K562 (cell line): ENCODE measurements at regions not wholly inside any gene's neighbourhood (a gene's known extent, or its start where the extent isn't known, plus 50 kb on each side); places are given as distances from the start of the nearest gene placed in this dataset.

Experiments used
- ATAC-seq: fragments of 200-7000 bp; cut with Tn5 transposase; 3 replicates; pipeline ENCODE4 v1.9.1; 2020; ENCODE audit warnings: moderate library complexity
- BruUV-seq: library from RNA; stranded (reverse); fragments of 400-500 nt; replicated peaks from 2 replicates; lab custom pipeline; 2021; lab: Mats Ljungman, UMichigan
- CTCF ChIA-PET: fragments of 300-600 bp; formaldehyde crosslinking; extraction: SDS; loops from one replicate; lab custom pipeline; 2021; ENCODE audit warnings: low intra/inter-chr PET ratio; lab: Yijun Ruan, JAX
- POLR2A ChIA-PET: fragments of 300-600, 350-650 bp; sonication (Branson Sonifier 250); formaldehyde crosslinking; extraction: SDS; loops from one replicate; lab custom pipeline; 2021; ENCODE audit warnings: antibody characterized with exemption, inconsistent platforms; lab: Yijun Ruan, JAX
- DNase-seq, 4 experiments: peaks; one replicate each; pipeline versions ENCODE4 v3.0.0 to v3.0.0-alpha.2; 2011 to 2018; ENCODE audit warnings: low spot score in 3 of 4, mixed read lengths in 3 of 4; ENCODE audit errors: extremely low read depth in 1 of 4
- FAIRE-seq: peaks from 2 replicates; lab custom pipeline; 2011; peaks lifted over from hg19 to GRCh38; lab: Jason Lieb, UNC
- H2AFZ ChIP-seq: 2 replicates; pipeline ENCODE4 v1.6.0; 2011; ENCODE audit warnings: low read depth, low read length, control low read depth, inconsistent platforms
- H3K27ac ChIP-seq: fragments of 200-600 bp; 3 replicates; pipeline ENCODE4 v1.8.0; 2011; ENCODE audit warnings: low read depth, mild to moderate bottlenecking, control low read depth, inconsistent platforms, low read length, moderate library complexity, mixed read lengths; ENCODE audit errors: extremely low read depth
- H3K27me3 ChIP-seq, 2 experiments: fragments of 300-600 bp in 1 of 2; 2 replicates in 1 of 2; 3 replicates in 1 of 2; pipeline versions ENCODE4 v1.6.0 to v1.8.0; 2011; ENCODE audit warnings: inconsistent platforms in 2 of 2, low read length in 2 of 2, mild to moderate bottlenecking in 1 of 2, mixed read lengths in 1 of 2, moderate library complexity in 1 of 2; ENCODE audit not compliant: control insufficient read depth in 2 of 2, insufficient read depth in 2 of 2
- H3K36me3 ChIP-seq: fragments of 300-600 bp; 3 replicates; pipeline ENCODE4 v1.8.0; 2011; ENCODE audit warnings: mild to moderate bottlenecking, low read length, inconsistent platforms; ENCODE audit not compliant: control insufficient read depth, insufficient read depth
- H3K4me1 ChIP-seq, 2 experiments: fragments of 200-600 bp in 1 of 2; replicated peaks in 1 of 2; 2 replicates in 1 of 2; 3 replicates in 1 of 2; pipeline versions ENCODE4 v1.5.1 to v1.8.0; 2011; ENCODE audit warnings: inconsistent platforms in 2 of 2, low read length in 2 of 2, mild to moderate bottlenecking in 1 of 2, mixed read lengths in 1 of 2, moderate library complexity in 1 of 2; ENCODE audit not compliant: control insufficient read depth in 2 of 2, insufficient read depth in 2 of 2
- H3K4me2 ChIP-seq: 2 replicates; pipeline ENCODE4 v1.6.1; 2011; ENCODE audit warnings: low read length, control low read depth, inconsistent platforms, mixed read lengths; ENCODE audit not compliant: insufficient read depth
- H3K4me3 ChIP-seq: fragments of 200-600 bp; sonication (generic), shearing (Covaris generic); 2 replicates; pipeline ENCODE4 v1.5.1; 2016; ENCODE audit warnings: control low read depth, inconsistent platforms
- H3K79me2 ChIP-seq: fragments of 200-600 bp; 3 replicates; pipeline ENCODE4 v1.8.0; 2011; ENCODE audit warnings: low read length, inconsistent platforms; ENCODE audit not compliant: control insufficient read depth, insufficient read depth
- H3K9ac ChIP-seq, 2 experiments: 2 replicates each; pipeline versions ENCODE4 v1.6.0 to v1.6.1; 2011; ENCODE audit warnings: low read depth in 2 of 2, low read length in 2 of 2, control low read depth in 1 of 2, inconsistent platforms in 1 of 2, mild to moderate bottlenecking in 1 of 2, mixed read lengths in 1 of 2; ENCODE audit not compliant: insufficient read depth in 1 of 2
- H3K9me1 ChIP-seq: one replicate; pipeline ENCODE4 v1.6.0; 2011; ENCODE audit warnings: inconsistent platforms, mild to moderate bottlenecking, low read length, moderate library complexity; ENCODE audit not compliant: control insufficient read depth, insufficient read depth
- H3K9me3 ChIP-seq: replicated peaks from 2 replicates; pipeline ENCODE4 v1.5.1; 2011; ENCODE audit warnings: low read depth, low read length, inconsistent platforms; ENCODE audit not compliant: control insufficient read depth, insufficient read depth
- H4K20me1 ChIP-seq: replicated peaks from 2 replicates; pipeline ENCODE4 v1.6.1; 2011; ENCODE audit warnings: low read length, inconsistent platforms, mixed read lengths; ENCODE audit not compliant: control insufficient read depth, insufficient read depth
- MAZ ChIP-seq, 2 experiments: fragments of 450-650 bp in 1 of 2; sonication (generic) in 1 of 2; formaldehyde crosslinking; IDR thresholded peaks in 1 of 2; conservative IDR thresholded peaks in 1 of 2; 2 replicates each; pipeline versions ENCODE4 v1.4.0 to v1.5.0; 2020; ENCODE audit warnings: mild to moderate bottlenecking in 1 of 2, missing genetic modification reagents in 1 of 2
- NCOA4 ChIP-seq: fragments of 450-650 bp; IDR thresholded peaks from 2 replicates; pipeline ENCODE4 v1.6.1; 2018; ENCODE audit warnings: mild to moderate bottlenecking; ENCODE audit not compliant: partially characterized antibody
- SAFB2 ChIP-seq: fragments of 200-400 bp; formaldehyde crosslinking; IDR thresholded peaks from 2 replicates; pipeline ENCODE4 v1.6.1; 2018; ENCODE audit warnings: borderline replicate concordance, low read length, low read depth, moderate library complexity; ENCODE audit not compliant: severe bottlenecking
- SIN3B ChIP-seq: fragments of 450-650 bp; IDR thresholded peaks from 2 replicates; pipeline ENCODE4 v1.6.1; 2017; ENCODE audit warnings: low read depth, mild to moderate bottlenecking, moderate library complexity
- SMARCA4 ChIP-seq: fragments of 450-650 bp; IDR thresholded peaks from 2 replicates; pipeline ENCODE4 v1.6.1; 2016
- TEAD4 ChIP-seq, 2 experiments: sonication (generic) in 1 of 2; formaldehyde crosslinking in 1 of 2; IDR thresholded peaks; 2 replicates each; pipeline versions ENCODE4 v1.6.1 to v1.8.0; 2012 to 2022; ENCODE audit warnings: borderline replicate concordance in 1 of 2, inconsistent platforms in 1 of 2, low read length in 1 of 2, mild to moderate bottlenecking in 1 of 2, missing genetic modification reagents in 1 of 2
- ZNF707 ChIP-seq: fragments of 250-450 bp; sonication (Bioruptor Pico); conservative IDR thresholded peaks from 2 replicates; pipeline ENCODE4 v1.8.0; 2022; ENCODE audit warnings: inconsistent platforms, mild to moderate bottlenecking, moderate library complexity
- ZNF778 ChIP-seq: fragments of 450-650 bp; formaldehyde crosslinking; IDR thresholded peaks from 2 replicates; pipeline ENCODE4 v1.4.0; 2020; ENCODE audit warnings: mild to moderate bottlenecking, moderate library complexity
- WGBS: fragments of 100-300 bp; shearing (Covaris generic); methylation state at CpG from one replicate; pipeline ENCODE4 v1.1.6; 2016; ENCODE audit warnings: low coverage, mixed read lengths; ENCODE audit not compliant: insufficient coverage; ENCODE audit errors: missing lambda C conversion rate; 5-methylcytosine and 5-hydroxymethylcytosine counted together
- in situ Hi-C: fragments of 300-500 bp; cut with MboI; formaldehyde crosslinking; loops from 4 replicates; pipeline ENCODE4 v1.15.0; 2018; ENCODE audit warnings: inconsistent platforms, mixed read lengths
- intact Hi-C: fragments of 100-400 bp; cut with micrococcal nuclease; formaldehyde crosslinking; loops from 2 replicates; pipeline ENCODE4 v1.14.2; 2022
- TF ChIP-seq, protein P1 (sequence below): fragments of 200-800 bp; sonication (Bioruptor generic); IDR thresholded peaks from 2 replicates; pipeline ENCODE4 v1.6.1; 2017; ENCODE audit warnings: missing genetic modification characterization, missing compliant biosample characterization

- Histone ChIP-seq H3K9me1 (no peaks in the 10 kb centered on the region), H3K27me3 (no peaks in the 10 kb centered on the region), H2AFZ (no peak overlapping the region), H3K36me3 (no peaks in the 10 kb centered on the region), H3K9ac (no peak overlapping the region), H3K79me2 (no peaks in the 10 kb centered on the region), H3K4me2 (no peak overlapping the region), H3K4me3 (no peak overlapping the region), H3K9me3 (no peaks in the 10 kb centered on the region), H4K20me1 (no peaks in the 10 kb centered on the region), H3K27ac (no peak overlapping the region)
- BruUV-seq = no TSS peak
- FAIRE-seq = no peak
- CTCF ChIA-PET = no interaction called here
- no peak for DNase-seq
- POLR2A ChIA-PET = no interaction called here
- TF ChIP-seq SIN3B = no peak
- no peak for TF ChIP-seq MAZ (CRISPR knock-in tag; conservative IDR thresholded peaks at IDR 0.05 in 1 of 2, IDR thresholded peaks at IDR 0.05 in 1 of 2)
- TF ChIP-seq, protein P1, sequence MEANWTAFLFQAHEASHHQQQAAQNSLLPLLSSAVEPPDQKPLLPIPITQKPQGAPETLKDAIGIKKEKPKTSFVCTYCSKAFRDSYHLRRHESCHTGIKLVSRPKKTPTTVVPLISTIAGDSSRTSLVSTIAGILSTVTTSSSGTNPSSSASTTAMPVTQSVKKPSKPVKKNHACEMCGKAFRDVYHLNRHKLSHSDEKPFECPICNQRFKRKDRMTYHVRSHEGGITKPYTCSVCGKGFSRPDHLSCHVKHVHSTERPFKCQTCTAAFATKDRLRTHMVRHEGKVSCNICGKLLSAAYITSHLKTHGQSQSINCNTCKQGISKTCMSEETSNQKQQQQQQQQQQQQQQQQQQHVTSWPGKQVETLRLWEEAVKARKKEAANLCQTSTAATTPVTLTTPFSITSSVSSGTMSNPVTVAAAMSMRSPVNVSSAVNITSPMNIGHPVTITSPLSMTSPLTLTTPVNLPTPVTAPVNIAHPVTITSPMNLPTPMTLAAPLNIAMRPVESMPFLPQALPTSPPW (CRISPR knock-in tag) = no peak
- TF ChIP-seq ZNF707 (CRISPR knock-in tag) = no peak
- TF ChIP-seq SMARCA4 = no peak
- TF ChIP-seq ZNF778 (CRISPR knock-in tag) = no peak
- TF ChIP-seq SAFB2 = no peak
- TF ChIP-seq TEAD4 (IDR thresholded peaks at IDR 0.05; ENCODE audit: low read length) = no peak
- no peak for TF ChIP-seq TEAD4 (CRISPR knock-in tag; IDR thresholded peaks at IDR 0.05; ENCODE audit: borderline replicate concordance)
- TF ChIP-seq NCOA4 = no peak
- TF ChIP-seq, all 486 proteins: peak for 0
- 0% methylated on average over 2 of the region's 2 CpGs for WGBS
- no peak for ATAC-seq
- intact Hi-C loops (no loop called here), in situ Hi-C loops (no loop called here)
- H3K4me1 ChIP-seq = no peaks in the 10 kb centered on the region
Observed at GRCh38 chr2:21833767-21834166, 710.0 kb downstream of the TDRD15 start.
